ENCODE measurements at regions not wholly inside any gene's neighbourhood (a gene's known extent, or its start where the extent isn't known, plus 50 kb on each side); places are given as distances from the start of the nearest gene placed in this dataset.

- ChIA-PET POLR2A (interaction anchor here (0.6 kb wide), 1 partner anchor 676 kb away, joined by 5 read pairs; no protein-coding TSS in a partner anchor), CTCF (no interaction called here)
- H3K4me3 Mint-ChIP-seq, result no peak overlapping the region
- TF ChIP-seq ZNF671 (CRISPR knock-in tag; IDR thresholded peaks at IDR 0.05), result no peak
- no peak for TF ChIP-seq PRRX2 (CRISPR knock-in tag; IDR thresholded peaks at IDR 0.05)
- TF ChIP-seq E2F4 (CRISPR knock-in tag; IDR thresholded peaks at IDR 0.05; ENCODE audit: borderline replicate concordance, low read depth), result no peak
- TF ChIP-seq, protein P1, sequence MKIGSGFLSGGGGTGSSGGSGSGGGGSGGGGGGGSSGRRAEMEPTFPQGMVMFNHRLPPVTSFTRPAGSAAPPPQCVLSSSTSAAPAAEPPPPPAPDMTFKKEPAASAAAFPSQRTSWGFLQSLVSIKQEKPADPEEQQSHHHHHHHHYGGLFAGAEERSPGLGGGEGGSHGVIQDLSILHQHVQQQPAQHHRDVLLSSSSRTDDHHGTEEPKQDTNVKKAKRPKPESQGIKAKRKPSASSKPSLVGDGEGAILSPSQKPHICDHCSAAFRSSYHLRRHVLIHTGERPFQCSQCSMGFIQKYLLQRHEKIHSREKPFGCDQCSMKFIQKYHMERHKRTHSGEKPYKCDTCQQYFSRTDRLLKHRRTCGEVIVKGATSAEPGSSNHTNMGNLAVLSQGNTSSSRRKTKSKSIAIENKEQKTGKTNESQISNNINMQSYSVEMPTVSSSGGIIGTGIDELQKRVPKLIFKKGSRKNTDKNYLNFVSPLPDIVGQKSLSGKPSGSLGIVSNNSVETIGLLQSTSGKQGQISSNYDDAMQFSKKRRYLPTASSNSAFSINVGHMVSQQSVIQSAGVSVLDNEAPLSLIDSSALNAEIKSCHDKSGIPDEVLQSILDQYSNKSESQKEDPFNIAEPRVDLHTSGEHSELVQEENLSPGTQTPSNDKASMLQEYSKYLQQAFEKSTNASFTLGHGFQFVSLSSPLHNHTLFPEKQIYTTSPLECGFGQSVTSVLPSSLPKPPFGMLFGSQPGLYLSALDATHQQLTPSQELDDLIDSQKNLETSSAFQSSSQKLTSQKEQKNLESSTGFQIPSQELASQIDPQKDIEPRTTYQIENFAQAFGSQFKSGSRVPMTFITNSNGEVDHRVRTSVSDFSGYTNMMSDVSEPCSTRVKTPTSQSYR (CRISPR knock-in tag; IDR thresholded peaks at IDR 0.05), result no peak
- no peak for TF ChIP-seq ATF2 (CRISPR knock-in tag; IDR thresholded peaks at IDR 0.05; ENCODE audit: borderline replicate concordance, low read depth)
- no peak for TF ChIP-seq MYBL2 (CRISPR knock-in tag; IDR thresholded peaks at IDR 0.05)
- TF ChIP-seq GRHL2 (CRISPR knock-in tag; IDR thresholded peaks at IDR 0.05; ENCODE audit: insufficient replicate concordance, severe bottlenecking), result no peak
- no peak for TF ChIP-seq ZNF423 (CRISPR knock-in tag; IDR thresholded peaks at IDR 0.05)
- TF ChIP-seq NFE2L1 (CRISPR knock-in tag; IDR thresholded peaks at IDR 0.05), result no peak
- TF ChIP-seq, protein P2, sequence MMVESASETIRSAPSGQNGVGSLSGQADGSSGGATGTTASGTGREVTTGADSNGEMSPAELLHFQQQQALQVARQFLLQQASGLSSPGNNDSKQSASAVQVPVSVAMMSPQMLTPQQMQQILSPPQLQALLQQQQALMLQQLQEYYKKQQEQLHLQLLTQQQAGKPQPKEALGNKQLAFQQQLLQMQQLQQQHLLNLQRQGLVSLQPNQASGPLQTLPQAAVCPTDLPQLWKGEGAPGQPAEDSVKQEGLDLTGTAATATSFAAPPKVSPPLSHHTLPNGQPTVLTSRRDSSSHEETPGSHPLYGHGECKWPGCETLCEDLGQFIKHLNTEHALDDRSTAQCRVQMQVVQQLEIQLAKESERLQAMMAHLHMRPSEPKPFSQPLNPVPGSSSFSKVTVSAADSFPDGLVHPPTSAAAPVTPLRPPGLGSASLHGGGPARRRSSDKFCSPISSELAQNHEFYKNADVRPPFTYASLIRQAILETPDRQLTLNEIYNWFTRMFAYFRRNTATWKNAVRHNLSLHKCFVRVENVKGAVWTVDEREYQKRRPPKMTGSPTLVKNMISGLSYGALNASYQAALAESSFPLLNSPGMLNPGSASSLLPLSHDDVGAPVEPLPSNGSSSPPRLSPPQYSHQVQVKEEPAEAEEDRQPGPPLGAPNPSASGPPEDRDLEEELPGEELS (CRISPR knock-in tag; IDR thresholded peaks at IDR 0.05), result no peak
- ATAC-seq (no peak), DNase-seq (ENCODE audit: low spot score) (no peak)
- H3K27me3 Mint-ChIP-seq (ENCODE audit: low read depth), result no peaks in the 10 kb centered on the region
- peaks cover 8% of the 10 kb centered on the region for H3K4me1 Mint-ChIP-seq
- H3K9me3 Mint-ChIP-seq, result no peaks in the 10 kb centered on the region; the same call in 1 of the 2 replicates
- no peak overlapping the region for H3K27ac Mint-ChIP-seq
- no peaks in the 10 kb centered on the region for H3K36me3 Mint-ChIP-seq
Measured at GRCh38 chr11:26014456-26015115, 317.3 kb upstream of the ANO3 start.

DNA sequence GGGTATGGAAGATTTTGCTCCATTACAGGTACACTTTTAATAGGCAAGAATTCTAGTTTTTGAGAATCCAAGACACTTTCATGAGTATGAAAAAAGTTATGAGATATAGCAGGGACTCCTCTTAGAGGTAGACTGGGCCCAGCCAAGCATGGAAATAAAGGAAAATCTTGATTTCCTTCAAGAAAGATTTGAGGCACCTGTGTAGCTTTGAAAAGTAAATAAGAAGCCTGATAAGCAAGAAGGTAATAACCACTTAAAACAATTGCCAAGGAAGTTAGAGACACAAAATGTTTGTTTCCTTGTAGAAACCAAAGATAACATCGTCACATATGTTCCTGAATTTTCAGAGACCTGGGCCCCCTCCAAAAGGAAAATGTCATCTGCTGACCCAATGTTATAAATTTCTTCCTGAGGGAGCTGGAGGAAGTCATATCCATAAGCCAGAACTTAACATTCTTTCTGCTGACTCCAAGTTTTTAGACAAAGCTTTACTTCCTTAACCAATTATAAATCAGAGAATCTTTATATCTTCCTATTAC is 314.5 kb upstream of the ANO3 start:
- no peaks in the 10 kb centered on the region for H3K9me3 Mint-ChIP-seq
- no peak overlapping the region for H3K27ac Mint-ChIP-seq
- H3K4me1 Mint-ChIP-seq, result 0 out of 2 replicates have a peak, but pooled peaks cover 2% of the 10 kb centered on the region
- POLR2A ChIA-PET, result no interaction called here
- TF ChIP-seq JAZF1 (CRISPR knock-in tag; IDR thresholded peaks at IDR 0.05) (no peak), GABPB1 (CRISPR knock-in tag; IDR thresholded peaks at IDR 0.05) (no peak), SMAD3 (CRISPR knock-in tag; IDR thresholded peaks at IDR 0.05; ENCODE audit: borderline replicate concordance) (no peak), ZNF232 (CRISPR knock-in tag; IDR thresholded peaks at IDR 0.05) (no peak), STAT6 (CRISPR knock-in tag; conservative IDR thresholded peaks at IDR 0.05; ENCODE audit: low read depth) (no peak), HMGA2 (CRISPR knock-in tag; IDR thresholded peaks at IDR 0.05) (no peak), GRHL2 (CRISPR knock-in tag; IDR thresholded peaks at IDR 0.05; ENCODE audit: insufficient replicate concordance, severe bottlenecking) (no peak), ZNF396 (CRISPR knock-in tag; IDR thresholded peaks at IDR 0.05; ENCODE audit: borderline replicate concordance) (no peak)
- TF ChIP-seq, protein P3, sequence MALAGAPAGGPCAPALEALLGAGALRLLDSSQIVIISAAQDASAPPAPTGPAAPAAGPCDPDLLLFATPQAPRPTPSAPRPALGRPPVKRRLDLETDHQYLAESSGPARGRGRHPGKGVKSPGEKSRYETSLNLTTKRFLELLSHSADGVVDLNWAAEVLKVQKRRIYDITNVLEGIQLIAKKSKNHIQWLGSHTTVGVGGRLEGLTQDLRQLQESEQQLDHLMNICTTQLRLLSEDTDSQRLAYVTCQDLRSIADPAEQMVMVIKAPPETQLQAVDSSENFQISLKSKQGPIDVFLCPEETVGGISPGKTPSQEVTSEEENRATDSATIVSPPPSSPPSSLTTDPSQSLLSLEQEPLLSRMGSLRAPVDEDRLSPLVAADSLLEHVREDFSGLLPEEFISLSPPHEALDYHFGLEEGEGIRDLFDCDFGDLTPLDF (CRISPR knock-in tag; IDR thresholded peaks at IDR 0.05), result no peak
- no peak overlapping the region for H3K4me3 Mint-ChIP-seq
- no peak for DNase-seq (ENCODE audit: low spot score)
- ATAC-seq, result no peak
- no peaks in the 10 kb centered on the region for H3K36me3 Mint-ChIP-seq
- H3K27me3 Mint-ChIP-seq (ENCODE audit: low read depth), result no peaks in the 10 kb centered on the region
- CTCF ChIA-PET, result no interaction called here
